ENCODE measurements at regions not wholly inside any gene's neighbourhood (a gene's known extent, or its start where the extent isn't known, plus 50 kb on each side); places are given as distances from the start of the nearest gene placed in this dataset.

GRCh38 chr6:63097222-63097621, 114.0 kb upstream of the FKBP1C start:
- TF ChIP-seq GATA3 (IDR thresholded peaks at IDR 0.05; ENCODE audit: borderline replicate concordance) (no peak), POLR2A (IDR thresholded peaks at IDR 0.05; ENCODE audit: low read length) (no peak), JUN (IDR thresholded peaks at IDR 0.05) (no peak), ZNF302 (CRISPR knock-in tag; IDR thresholded peaks at IDR 0.05) (no peak), SREBF2 (IDR thresholded peaks at IDR 0.05) (no peak), NFE2L2 (conservative IDR thresholded peaks at IDR 0.05; ENCODE audit: low read length) (no peak), ZSCAN20 (CRISPR knock-in tag; IDR thresholded peaks at IDR 0.05) (no peak), EHMT2 (IDR thresholded peaks at IDR 0.05; ENCODE audit: low read depth) (no peak), RAD21 (conservative IDR thresholded peaks at IDR 0.05 in 1 of 2, IDR thresholded peaks at IDR 0.05 in 1 of 2) (no peak)
- TF ChIP-seq, protein P1, sequence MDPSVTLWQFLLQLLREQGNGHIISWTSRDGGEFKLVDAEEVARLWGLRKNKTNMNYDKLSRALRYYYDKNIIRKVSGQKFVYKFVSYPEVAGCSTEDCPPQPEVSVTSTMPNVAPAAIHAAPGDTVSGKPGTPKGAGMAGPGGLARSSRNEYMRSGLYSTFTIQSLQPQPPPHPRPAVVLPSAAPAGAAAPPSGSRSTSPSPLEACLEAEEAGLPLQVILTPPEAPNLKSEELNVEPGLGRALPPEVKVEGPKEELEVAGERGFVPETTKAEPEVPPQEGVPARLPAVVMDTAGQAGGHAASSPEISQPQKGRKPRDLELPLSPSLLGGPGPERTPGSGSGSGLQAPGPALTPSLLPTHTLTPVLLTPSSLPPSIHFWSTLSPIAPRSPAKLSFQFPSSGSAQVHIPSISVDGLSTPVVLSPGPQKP (IDR thresholded peaks at IDR 0.05; ENCODE audit: low read depth, low read length), result no peak
- TF ChIP-seq, protein P2, sequence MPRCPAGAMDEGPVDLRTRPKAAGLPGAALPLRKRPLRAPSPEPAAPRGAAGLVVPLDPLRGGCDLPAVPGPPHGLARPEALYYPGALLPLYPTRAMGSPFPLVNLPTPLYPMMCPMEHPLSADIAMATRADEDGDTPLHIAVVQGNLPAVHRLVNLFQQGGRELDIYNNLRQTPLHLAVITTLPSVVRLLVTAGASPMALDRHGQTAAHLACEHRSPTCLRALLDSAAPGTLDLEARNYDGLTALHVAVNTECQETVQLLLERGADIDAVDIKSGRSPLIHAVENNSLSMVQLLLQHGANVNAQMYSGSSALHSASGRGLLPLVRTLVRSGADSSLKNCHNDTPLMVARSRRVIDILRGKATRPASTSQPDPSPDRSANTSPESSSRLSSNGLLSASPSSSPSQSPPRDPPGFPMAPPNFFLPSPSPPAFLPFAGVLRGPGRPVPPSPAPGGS (IDR thresholded peaks at IDR 0.05), result no peak
- DNase-seq (ENCODE audit: low read depth in 1 of 2, low spot score in 1 of 2) (no peak), ATAC-seq (no peak), FAIRE-seq (no peak)
- CTCF ChIA-PET, result no interaction called here
- H3K9me3 ChIP-seq, result no peaks in the 10 kb centered on the region
- H3K4me3 ChIP-seq, result no peak overlapping the region
- POLR2A ChIA-PET, result no interaction called here
- no peak overlapping the region for H3K4me2 ChIP-seq
- 2% methylated on average over 1 of the region's 1 CpG for WGBS (ENCODE audit: missing lambda C conversion rate)
- no peaks in the 10 kb centered on the region for H3K4me1 ChIP-seq
- H3K27ac ChIP-seq, result no peak overlapping the region

DNA sequence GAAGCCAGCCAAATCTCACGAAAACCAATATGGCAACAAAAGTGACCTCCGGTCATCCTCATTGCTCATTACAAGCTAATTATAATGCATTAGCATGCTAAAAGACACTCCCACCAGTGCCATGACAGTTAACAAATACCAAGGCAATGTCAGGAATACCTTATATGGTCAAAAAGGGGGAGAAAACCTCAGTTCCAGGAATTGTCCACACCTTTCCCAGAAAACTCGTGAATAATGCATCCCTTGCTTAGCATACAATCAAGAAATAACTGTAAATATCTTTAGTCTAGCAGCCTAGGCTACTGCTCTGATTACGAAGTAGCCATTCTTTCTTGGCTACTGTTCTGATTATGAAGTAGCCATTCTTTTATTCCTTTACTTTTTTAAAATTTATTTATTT, 112.5 kb upstream of the FKBP1C start:
- POLR2A ChIA-PET, result no interaction called here
- Histone ChIP-seq H3K27ac (no peak overlapping the region), H3K4me1 (no peaks in the 10 kb centered on the region), H3K4me3 (no peak overlapping the region), H3K9me3 (no peaks in the 10 kb centered on the region), H3K4me2 (no peak overlapping the region)
- 45% methylated on average over 4 of the region's 4 CpGs for WGBS (ENCODE audit: missing lambda C conversion rate)
- CTCF ChIA-PET, result no interaction called here
- TF ChIP-seq, protein P1 (IDR thresholded peaks at IDR 0.05; ENCODE audit: low read depth, low read length), result no peak
- no peak for TF ChIP-seq SMC3 (IDR thresholded peaks at IDR 0.05)
- no peak for TF ChIP-seq RCOR1 (IDR thresholded peaks at IDR 0.05; ENCODE audit: low read depth, low read length)
- no peak for TF ChIP-seq KDM1A (IDR thresholded peaks at IDR 0.05; ENCODE audit: low read depth)
- no peak for TF ChIP-seq RARB (CRISPR knock-in tag; IDR thresholded peaks at IDR 0.05)
- TF ChIP-seq, protein P3, sequence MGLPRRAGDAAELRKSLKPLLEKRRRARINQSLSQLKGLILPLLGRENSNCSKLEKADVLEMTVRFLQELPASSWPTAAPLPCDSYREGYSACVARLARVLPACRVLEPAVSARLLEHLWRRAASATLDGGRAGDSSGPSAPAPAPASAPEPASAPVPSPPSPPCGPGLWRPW (IDR thresholded peaks at IDR 0.05), result no peak
- TF ChIP-seq ZNF302 (CRISPR knock-in tag; IDR thresholded peaks at IDR 0.05), result no peak
- TF ChIP-seq ZC3H11A (IDR thresholded peaks at IDR 0.05), result no peak
- no peak for TF ChIP-seq HOXA7 (CRISPR knock-in tag; IDR thresholded peaks at IDR 0.05)
- no peak for TF ChIP-seq HDAC2 (IDR thresholded peaks at IDR 0.05)
- no peak for ATAC-seq
- no peak for FAIRE-seq
- no peak for DNase-seq (ENCODE audit: low read depth in 1 of 2, low spot score in 1 of 2)

GRCh38 chr6:63099772-63100459, 111.4 kb upstream of the FKBP1C start:
- FAIRE-seq (no peak), ATAC-seq (no peak), DNase-seq (ENCODE audit: low read depth in 1 of 2, low spot score in 1 of 2) (no peak)
- ChIA-PET CTCF (no interaction called here), POLR2A (no interaction called here)
- Histone ChIP-seq H3K4me1 (no peaks in the 10 kb centered on the region), H3K4me3 (no peak overlapping the region), H3K9me3 (no peaks in the 10 kb centered on the region), H3K27ac (no peak overlapping the region), H3K4me2 (no peak overlapping the region)
- TF ChIP-seq, protein P4, sequence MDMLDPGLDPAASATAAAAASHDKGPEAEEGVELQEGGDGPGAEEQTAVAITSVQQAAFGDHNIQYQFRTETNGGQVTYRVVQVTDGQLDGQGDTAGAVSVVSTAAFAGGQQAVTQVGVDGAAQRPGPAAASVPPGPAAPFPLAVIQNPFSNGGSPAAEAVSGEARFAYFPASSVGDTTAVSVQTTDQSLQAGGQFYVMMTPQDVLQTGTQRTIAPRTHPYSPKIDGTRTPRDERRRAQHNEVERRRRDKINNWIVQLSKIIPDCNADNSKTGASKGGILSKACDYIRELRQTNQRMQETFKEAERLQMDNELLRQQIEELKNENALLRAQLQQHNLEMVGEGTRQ (IDR thresholded peaks at IDR 0.05), result no peak
- TF ChIP-seq, protein P5, sequence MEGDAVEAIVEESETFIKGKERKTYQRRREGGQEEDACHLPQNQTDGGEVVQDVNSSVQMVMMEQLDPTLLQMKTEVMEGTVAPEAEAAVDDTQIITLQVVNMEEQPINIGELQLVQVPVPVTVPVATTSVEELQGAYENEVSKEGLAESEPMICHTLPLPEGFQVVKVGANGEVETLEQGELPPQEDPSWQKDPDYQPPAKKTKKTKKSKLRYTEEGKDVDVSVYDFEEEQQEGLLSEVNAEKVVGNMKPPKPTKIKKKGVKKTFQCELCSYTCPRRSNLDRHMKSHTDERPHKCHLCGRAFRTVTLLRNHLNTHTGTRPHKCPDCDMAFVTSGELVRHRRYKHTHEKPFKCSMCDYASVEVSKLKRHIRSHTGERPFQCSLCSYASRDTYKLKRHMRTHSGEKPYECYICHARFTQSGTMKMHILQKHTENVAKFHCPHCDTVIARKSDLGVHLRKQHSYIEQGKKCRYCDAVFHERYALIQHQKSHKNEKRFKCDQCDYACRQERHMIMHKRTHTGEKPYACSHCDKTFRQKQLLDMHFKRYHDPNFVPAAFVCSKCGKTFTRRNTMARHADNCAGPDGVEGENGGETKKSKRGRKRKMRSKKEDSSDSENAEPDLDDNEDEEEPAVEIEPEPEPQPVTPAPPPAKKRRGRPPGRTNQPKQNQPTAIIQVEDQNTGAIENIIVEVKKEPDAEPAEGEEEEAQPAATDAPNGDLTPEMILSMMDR (IDR thresholded peaks at IDR 0.05), result no peak
- TF ChIP-seq NR3C1 (IDR thresholded peaks at IDR 0.05), result no peak
- TF ChIP-seq ZFP36 (IDR thresholded peaks at IDR 0.05; ENCODE audit: borderline replicate concordance, partially characterized antibody), result no peak
- no peak for TF ChIP-seq MAZ (IDR thresholded peaks at IDR 0.05; ENCODE audit: borderline replicate concordance, low read depth, low read length)
- no peak for TF ChIP-seq RCOR1 (IDR thresholded peaks at IDR 0.05; ENCODE audit: low read depth, low read length)
- TF ChIP-seq MYC (IDR thresholded peaks at IDR 0.05; ENCODE audit: borderline replicate concordance, low read length), result no peak
- TF ChIP-seq GATA3 (IDR thresholded peaks at IDR 0.05; ENCODE audit: borderline replicate concordance), result no peak
- WGBS (ENCODE audit: missing lambda C conversion rate), result 69% methylated on average over 6 of the region's 6 CpGs

Measured in A549 (cell line).